ENCODE measurements at regions not wholly inside any gene's neighbourhood (a gene's known extent, or its start where the extent isn't known, plus 50 kb on each side); places are given as distances from the start of the nearest gene placed in this dataset.

GRCh38 chr11:21909145-21909544 lies 283.7 kb upstream of the ANO5 start:
- no peak for TF ChIP-seq SP1 (IDR thresholded peaks at IDR 0.05)
- TF ChIP-seq FOXK2 (IDR thresholded peaks at IDR 0.05) = no peak
- TF ChIP-seq FOXM1 (IDR thresholded peaks at IDR 0.05; ENCODE audit: borderline replicate concordance) = no peak
- no peak for TF ChIP-seq SUZ12 (IDR thresholded peaks at IDR 0.05)
- no peak for TF ChIP-seq FOXA1 (IDR thresholded peaks at IDR 0.05)
- TF ChIP-seq NFRKB (IDR thresholded peaks at IDR 0.05) = no peak
- no peak for TF ChIP-seq TARDBP (IDR thresholded peaks at IDR 0.05)
- TF ChIP-seq ZNF384 (IDR thresholded peaks at IDR 0.05) = no peak
- TF ChIP-seq L3MBTL2 (conservative IDR thresholded peaks at IDR 0.05) = no peak
- TF ChIP-seq BHLHE40 (IDR thresholded peaks at IDR 0.05; ENCODE audit: borderline replicate concordance) = no peak
- TF ChIP-seq ARNT (IDR thresholded peaks at IDR 0.05) = no peak
- TF ChIP-seq, protein P1, sequence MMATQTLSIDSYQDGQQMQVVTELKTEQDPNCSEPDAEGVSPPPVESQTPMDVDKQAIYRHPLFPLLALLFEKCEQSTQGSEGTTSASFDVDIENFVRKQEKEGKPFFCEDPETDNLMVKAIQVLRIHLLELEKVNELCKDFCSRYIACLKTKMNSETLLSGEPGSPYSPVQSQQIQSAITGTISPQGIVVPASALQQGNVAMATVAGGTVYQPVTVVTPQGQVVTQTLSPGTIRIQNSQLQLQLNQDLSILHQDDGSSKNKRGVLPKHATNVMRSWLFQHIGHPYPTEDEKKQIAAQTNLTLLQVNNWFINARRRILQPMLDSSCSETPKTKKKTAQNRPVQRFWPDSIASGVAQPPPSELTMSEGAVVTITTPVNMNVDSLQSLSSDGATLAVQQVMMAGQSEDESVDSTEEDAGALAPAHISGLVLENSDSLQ (IDR thresholded peaks at IDR 0.05) = no peak

Measured in HEK293T (cell line).